Smooth muscle cell (in vitro differentiated cells): ENCODE measurements at regions not wholly inside any gene's neighbourhood (a gene's known extent, or its start where the extent isn't known, plus 50 kb on each side); places are given as distances from the start of the nearest gene placed in this dataset.

ENCODE experiments used
- DNase-seq: peaks from one replicate; lab custom pipeline; 2025; ENCODE audit not compliant: unreplicated experiment; lab: John Stamatoyannopoulos, UW
- H2AFZ ChIP-seq: fragments of 200-600 bp; sonication (generic); 2 replicates; pipeline ENCODE4 v1.6.0; 2016; ENCODE audit warnings: antibody characterized with exemption, low read depth, mild to moderate bottlenecking
- H3F3A ChIP-seq: fragments of 200-600 bp; sonication (generic); 2 replicates; pipeline ENCODE4 v1.6.0; 2017; ENCODE audit warnings: antibody characterized with exemption, low read depth
- H3K27ac ChIP-seq: fragments of 200-600 bp; sonication (generic); 2 replicates; pipeline ENCODE4 v1.5.1; 2016; ENCODE audit warnings: low read depth, mild to moderate bottlenecking
- H3K27me3 ChIP-seq: fragments of 200-600 bp; sonication (generic); 2 replicates; pipeline ENCODE4 v1.6.1; 2016; ENCODE audit warnings: low read depth, mild to moderate bottlenecking
- H3K36me3 ChIP-seq: fragments of 200-600 bp; sonication (generic); 2 replicates; pipeline ENCODE4 v1.5.1; 2016; ENCODE audit warnings: low read depth
- H3K4me1 ChIP-seq: fragments of 200-600 bp; sonication (generic); 2 replicates; pipeline ENCODE4 v1.5.1; 2016; ENCODE audit warnings: low read depth
- H3K4me2 ChIP-seq: fragments of 200-600 bp; sonication (generic); 2 replicates; pipeline ENCODE4 v1.6.0; 2016; ENCODE audit warnings: mild to moderate bottlenecking
- H3K4me3 ChIP-seq: fragments of 200-600 bp; sonication (generic); 2 replicates; pipeline ENCODE4 v1.5.1; 2016; ENCODE audit warnings: mild to moderate bottlenecking
- H3K79me2 ChIP-seq: fragments of 200-600 bp; sonication (generic); 2 replicates; pipeline ENCODE4 v1.6.0; 2016; ENCODE audit warnings: low read depth, mild to moderate bottlenecking
- H3K9ac ChIP-seq: fragments of 200-600 bp; sonication (generic); 2 replicates; pipeline ENCODE4 v1.6.0; 2016; ENCODE audit warnings: low read depth
- H3K9me3 ChIP-seq: fragments of 200-600 bp; sonication (generic); replicated peaks from 2 replicates; pipeline ENCODE4 v1.5.1; 2016; ENCODE audit warnings: low read depth
- H4K20me1 ChIP-seq: fragments of 200-600 bp; sonication (generic); 2 replicates; pipeline ENCODE4 v1.6.0; 2016; ENCODE audit warnings: low read depth
- whole genome bisulfite sequencing: methylation state at CpG from one replicate; pipeline ENCODE4 v1.1.7; 2016; ENCODE audit warnings: low lambda C conversion rate; 5-methylcytosine and 5-hydroxymethylcytosine counted together
- TF ChIP-seq, protein P1 (sequence below): fragments of 200-600 bp; sonication (generic); IDR thresholded peaks from 2 replicates; pipeline ENCODE4 v1.5.1; 2017; ENCODE audit warnings: borderline replicate concordance, mild to moderate bottlenecking, antibody characterized with exemption; ENCODE audit not compliant: insufficient read depth, poor library complexity, severe bottlenecking

DNA sequence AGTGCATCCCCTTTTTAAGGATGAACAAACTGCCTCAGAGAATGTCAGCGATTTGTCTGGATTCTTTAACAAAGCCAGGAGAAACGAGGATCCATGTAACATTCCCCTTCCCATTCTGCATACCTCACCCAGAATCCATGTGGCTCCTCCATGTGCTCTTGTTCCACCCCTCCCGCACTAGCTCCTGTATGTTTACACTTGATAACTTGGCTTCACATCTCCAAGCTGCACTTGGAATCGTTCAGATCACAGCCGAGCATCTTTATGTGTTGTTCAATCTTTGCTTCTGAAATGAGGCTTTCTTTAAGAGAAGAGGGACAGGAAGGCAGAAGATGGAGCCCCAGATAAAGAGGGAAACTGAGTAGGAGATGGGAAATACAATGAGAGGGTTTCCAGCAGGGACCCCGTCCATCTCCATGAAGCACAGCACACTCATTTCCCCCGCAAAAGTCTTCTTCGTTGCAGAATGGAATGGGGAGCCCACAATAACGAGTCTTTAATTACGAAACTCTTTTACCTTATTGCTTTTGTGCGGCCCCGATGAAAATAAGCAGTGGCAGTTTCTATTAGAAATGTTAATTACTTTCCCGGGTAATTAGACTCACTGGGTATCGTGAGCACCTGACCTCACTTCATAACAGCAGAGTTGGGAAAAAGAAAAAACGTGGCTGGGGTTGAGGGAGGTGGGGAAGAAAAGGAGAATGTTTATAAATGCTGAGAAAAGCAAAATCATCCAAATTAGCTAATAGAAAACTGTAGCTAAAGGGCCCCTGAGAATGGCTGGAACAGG, 96.8 kb upstream of the ISX start:
- Histone ChIP-seq H3K9me3 (no peaks in the 10 kb centered on the region), H3K4me2 (no peak overlapping the region), H2AFZ (no peak overlapping the region), H3K27me3 (no peaks in the 10 kb centered on the region), H3F3A (no peaks in the 10 kb centered on the region), H3K36me3 (no peaks in the 10 kb centered on the region), H3K4me1 (peaks cover 23% of the 10 kb centered on the region), H3K79me2 (no peaks in the 10 kb centered on the region), H3K9ac (no peak overlapping the region), H4K20me1 (no peaks in the 10 kb centered on the region), H3K27ac (no peak overlapping the region), H3K4me3 (no peak overlapping the region)
- 89% methylated on average over 15 of the region's 15 CpGs for WGBS
- DNase-seq, result no peak
- TF ChIP-seq, protein P1, sequence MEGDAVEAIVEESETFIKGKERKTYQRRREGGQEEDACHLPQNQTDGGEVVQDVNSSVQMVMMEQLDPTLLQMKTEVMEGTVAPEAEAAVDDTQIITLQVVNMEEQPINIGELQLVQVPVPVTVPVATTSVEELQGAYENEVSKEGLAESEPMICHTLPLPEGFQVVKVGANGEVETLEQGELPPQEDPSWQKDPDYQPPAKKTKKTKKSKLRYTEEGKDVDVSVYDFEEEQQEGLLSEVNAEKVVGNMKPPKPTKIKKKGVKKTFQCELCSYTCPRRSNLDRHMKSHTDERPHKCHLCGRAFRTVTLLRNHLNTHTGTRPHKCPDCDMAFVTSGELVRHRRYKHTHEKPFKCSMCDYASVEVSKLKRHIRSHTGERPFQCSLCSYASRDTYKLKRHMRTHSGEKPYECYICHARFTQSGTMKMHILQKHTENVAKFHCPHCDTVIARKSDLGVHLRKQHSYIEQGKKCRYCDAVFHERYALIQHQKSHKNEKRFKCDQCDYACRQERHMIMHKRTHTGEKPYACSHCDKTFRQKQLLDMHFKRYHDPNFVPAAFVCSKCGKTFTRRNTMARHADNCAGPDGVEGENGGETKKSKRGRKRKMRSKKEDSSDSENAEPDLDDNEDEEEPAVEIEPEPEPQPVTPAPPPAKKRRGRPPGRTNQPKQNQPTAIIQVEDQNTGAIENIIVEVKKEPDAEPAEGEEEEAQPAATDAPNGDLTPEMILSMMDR, result no peak

DNA sequence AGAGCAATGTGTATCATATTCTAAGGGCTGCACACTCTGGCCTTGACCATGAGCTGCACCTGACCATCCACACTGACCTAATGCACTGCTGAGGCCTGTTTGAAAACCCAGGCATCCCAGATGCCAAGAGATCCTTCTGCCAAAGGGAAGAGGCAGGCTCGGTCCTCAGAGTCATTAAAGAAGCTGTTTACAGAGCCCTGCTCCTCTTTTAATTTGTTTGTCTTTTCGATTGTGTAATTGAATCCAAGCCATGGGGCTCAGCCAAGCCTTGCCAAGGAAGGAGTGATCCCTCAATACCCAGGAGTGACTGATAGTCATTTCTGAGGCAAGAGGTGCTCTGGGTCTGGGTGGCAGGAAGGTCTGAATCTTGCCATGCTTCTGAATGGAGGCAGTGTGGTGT, 94.5 kb upstream of the ISX start:
- WGBS, result 95% methylated on average over 2 of the region's 2 CpGs
- Histone ChIP-seq H3K27ac (no peak overlapping the region), H3K9ac (no peak overlapping the region), H3K4me1 (peaks cover 24% of the 10 kb centered on the region), H3K79me2 (no peaks in the 10 kb centered on the region), H3K4me3 (no peak overlapping the region), H3K9me3 (no peaks in the 10 kb centered on the region), H3F3A (no peaks in the 10 kb centered on the region), H3K36me3 (no peaks in the 10 kb centered on the region), H3K27me3 (no peaks in the 10 kb centered on the region), H4K20me1 (no peaks in the 10 kb centered on the region), H2AFZ (no peak overlapping the region), H3K4me2 (no peak overlapping the region)
- TF ChIP-seq, protein P1, result no peak
- no peak for DNase-seq

DNA sequence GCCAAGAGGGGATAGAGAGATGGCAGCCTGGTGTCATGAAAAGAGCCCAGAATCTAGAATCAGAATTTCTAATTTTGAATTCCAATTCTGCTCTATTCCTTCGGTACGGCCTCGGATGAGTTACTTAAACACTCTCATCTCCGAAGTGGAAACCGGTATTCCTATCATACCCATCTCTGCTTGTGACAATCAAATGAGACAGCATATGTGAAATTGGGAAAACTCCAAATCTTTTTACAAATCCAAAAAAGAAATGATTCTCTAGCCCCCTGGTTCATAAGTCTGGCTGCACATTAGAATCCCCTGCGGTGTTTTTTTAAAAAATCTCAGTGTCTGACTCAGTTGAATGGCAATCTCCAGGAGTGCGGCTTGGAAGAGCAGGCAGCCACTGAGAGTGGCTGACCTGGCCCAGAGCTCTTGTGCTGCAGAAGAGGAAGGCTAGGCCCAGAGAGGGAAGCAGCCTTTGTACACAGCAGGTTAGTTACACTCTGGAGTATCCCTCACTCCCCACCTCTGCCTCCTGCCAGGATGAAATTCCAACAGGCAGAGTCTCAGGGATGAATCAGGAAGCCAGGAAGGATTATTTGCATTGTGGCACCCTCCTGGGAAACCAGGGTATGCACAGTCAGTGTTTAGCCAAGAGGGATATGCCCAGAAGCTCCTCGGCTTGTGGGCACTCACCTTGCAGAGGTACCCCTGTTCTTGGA, 93.6 kb upstream of the ISX start:
- DNase-seq, result no peak
- peaks cover 24% of the 10 kb centered on the region for H3K4me1 ChIP-seq
- H4K20me1 ChIP-seq, result no peaks in the 10 kb centered on the region
- no peak overlapping the region for H3K27ac ChIP-seq
- TF ChIP-seq, protein P1, result no peak
- H3K9ac ChIP-seq, result no peak overlapping the region
- H2AFZ ChIP-seq, result no peak overlapping the region
- 80% methylated on average over 8 of the region's 8 CpGs for WGBS
- no peak overlapping the region for H3K4me2 ChIP-seq
- no peaks in the 10 kb centered on the region for H3K36me3 ChIP-seq
- H3K79me2 ChIP-seq, result no peaks in the 10 kb centered on the region
- H3K9me3 ChIP-seq, result no peaks in the 10 kb centered on the region
- H3K4me3 ChIP-seq, result no peak overlapping the region
- no peaks in the 10 kb centered on the region for H3F3A ChIP-seq
- H3K27me3 ChIP-seq, result no peaks in the 10 kb centered on the region

GRCh38 chr22:34973016-34973415, 92.9 kb upstream of the ISX start:
- 89% methylated on average over 1 of the region's 1 CpG for WGBS
- Histone ChIP-seq H3K27me3 (no peaks in the 10 kb centered on the region), H3K27ac (peak overlapping the region; percentile 13), H3K9ac (no peak overlapping the region), H3K4me1 (peaks cover 24% of the 10 kb centered on the region), H4K20me1 (no peaks in the 10 kb centered on the region), H3K4me2 (peak overlapping the region; percentile 38), H3K4me3 (no peak overlapping the region), H3K9me3 (no peaks in the 10 kb centered on the region), H2AFZ (no peak overlapping the region), H3K79me2 (no peaks in the 10 kb centered on the region), H3F3A (no peaks in the 10 kb centered on the region), H3K36me3 (no peaks in the 10 kb centered on the region)
- TF ChIP-seq, protein P1, result no peak
- no peak for DNase-seq
